Pancreas (tissue), 10 donors: ENCODE measurements at regions not wholly inside any gene's neighbourhood (a gene's known extent, or its start where the extent isn't known, plus 50 kb on each side); places are given as distances from the start of the nearest gene placed in this dataset.
"Not testable (repeated sequence)": the region's sequence is repeated elsewhere in the genome, so short reads cannot be mapped to it uniquely, and the experiment has no call there.

Experiments used
- ATAC-seq, 4 donors: fragments of 200-7000 bp; cut with Tn5 transposase; one replicate each; pipeline versions ENCODE4 v1.8.0 to v1.9.1; 2020; ENCODE audit warnings: mild to moderate bottlenecking in 4 of 4, moderate library complexity in 4 of 4
- DNase-seq, 6 donors: peaks; one replicate each; pipeline ENCODE4 v3.0.0-alpha.2; 2020
- FAIRE-seq: peaks from 2 replicates; lab custom pipeline; 2012; peaks lifted over from hg19 to GRCh38; lab: Jason Lieb, UNC
- H3K27ac ChIP-seq, 4 donors: fragments of 200-600 bp; sonication (generic); 1 replicate in 3 of 4; 2 replicates in 1 of 4; pipeline versions ENCODE4 v1.5.0 to v1.8.0; 2020
- H3K27me3 ChIP-seq, 4 donors: fragments of 200-600 bp; one replicate each; pipeline ENCODE4 v1.8.0; 2021
- H3K36me3 ChIP-seq, 3 donors: fragments of 200-600 bp; sonication (generic) in 1 of 3; one replicate each; pipeline versions ENCODE4 v1.5.0 to v1.8.0; 2020 to 2021
- H3K4me1 ChIP-seq, 3 donors: fragments of 200-600 bp; one replicate each; pipeline ENCODE4 v1.8.0; 2021
- H3K4me3 ChIP-seq, 4 donors: fragments of 200-600 bp; sonication (generic) in 2 of 4; one replicate each; pipeline versions ENCODE4 v1.5.0 to v1.8.0; 2020 to 2021
- H3K9me3 ChIP-seq, 4 donors: fragments of 200-600 bp; one replicate each; pipeline ENCODE4 v1.8.0; 2021
- CTCF ChIP-seq, 4 donors: fragments of 200-600 bp; sonication (generic) in 3 of 4; IDR thresholded peaks; one replicate each; pipeline versions ENCODE4 v1.5.0 to v1.8.0; 2021; ENCODE audit warnings: antibody characterized with exemption in 4 of 4
- WGBS, 2 donors: extraction: QIAGEN DNeasy Blood & Tissue Kit; methylation state at CpG; one replicate each; pipeline ENCODE4 v1.1.7; 2013; 5-methylcytosine and 5-hydroxymethylcytosine counted together
- intact Hi-C, 3 donors: fragments of 100-400 bp; cut with DNase I; formaldehyde crosslinking; loops; one replicate each; pipeline versions ENCODE4 v1.11.1 to v1.14.2; 2022
- donor health status: healthy with polysubstance abuse.
- donor health status: DM: no; HTN: no; CAD: no; lungs with moderate emphysema.
- donor health status: DM: no; HTN: no; CAD: no.
- donor health status: control.
- donor health status: control.
- donor health status: Bipolar disorder and iron deficiency.
- donor health status: DM: yes; HTN: yes; CAD: no.
- donor health status: DM: no; HTN: no; CAD: no.
- donor health status: DM: no; HTN: no; CAD: no.
- donor health status: DM: yes; HTN: yes; CAD: no.

GRCh38 chr5:99747342-99747741, 787.8 kb upstream of the FAM174A start:
- WGBS, 2 donors, result 91 to 98% methylated on average over 4 of the region's 4 CpGs
- H3K4me1 ChIP-seq, result no peaks in the 10 kb centered on the region
- no peak for DNase-seq
- FAIRE-seq, result no peak
- no peak overlapping the region for H3K4me3 ChIP-seq
- H3K27me3 ChIP-seq, result no peaks in the 10 kb centered on the region
- no peak overlapping the region for H3K27ac ChIP-seq
- no peak for ATAC-seq
- no peak for TF ChIP-seq CTCF (IDR thresholded peaks at IDR 0.05)
- intact Hi-C loops, result no loop called here
- H3K9me3 ChIP-seq, result no peaks in the 10 kb centered on the region
- no peaks in the 10 kb centered on the region for H3K36me3 ChIP-seq

GRCh38 chr5:99733146-99733545, 802.0 kb upstream of the FAM174A start:
- intact Hi-C loops, H3K27me3 ChIP-seq, H3K4me3 ChIP-seq, ATAC-seq, H3K4me1 ChIP-seq, H3K27ac ChIP-seq, H3K36me3 ChIP-seq, DNase-seq, H3K9me3 ChIP-seq: not testable (repeated sequence)
- FAIRE-seq, result peak; percentile 87
- 78 to 92% methylated on average over 1 of the region's 1 CpG for WGBS, 2 donors

- H3K36me3 ChIP-seq, H3K4me3 ChIP-seq, H3K27ac ChIP-seq, ATAC-seq, H3K9me3 ChIP-seq, H3K4me1 ChIP-seq, DNase-seq, H3K27me3 ChIP-seq, intact Hi-C loops: not testable (repeated sequence)
- FAIRE-seq, result peak; percentile 66
- WGBS, 2 donors, result 86 to 91% methylated on average over 3 to 4 of the region's 4 CpGs
Observed at GRCh38 chr5:99730653-99731052, 801.8 kb upstream of the CHD1 start.

- no peak for FAIRE-seq
- no peak for ATAC-seq
Observed at GRCh38 chr5:99724732-99725290, 796.0 kb upstream of the CHD1 start.

GRCh38 chr5:99721506-99721905, 792.7 kb upstream of the CHD1 start:
- ATAC-seq, result peak in 2 of 4 donors; percentile 20 to 38
- H3K9me3 ChIP-seq, result no peaks in the 10 kb centered on the region
- TF ChIP-seq CTCF (IDR thresholded peaks at IDR 0.05), result no peak
- intact Hi-C loops, result no loop called here
- no peaks in the 10 kb centered on the region for H3K36me3 ChIP-seq
- H3K4me1 ChIP-seq, result no peaks in the 10 kb centered on the region
- H3K4me3 ChIP-seq, result no peak overlapping the region
- H3K27me3 ChIP-seq, result no peaks in the 10 kb centered on the region
- no peak for FAIRE-seq
- DNase-seq, result no peak
- no peak overlapping the region for H3K27ac ChIP-seq

More at GRCh38 chr5:99724732-99725290, 796.0 kb upstream of the CHD1 start:
- no peak for TF ChIP-seq CTCF (IDR thresholded peaks at IDR 0.05)
- intact Hi-C loops, result no loop called here
- 19 to 20% methylated on average over 2 of the region's 2 CpGs for WGBS, 2 donors
- H3K27ac ChIP-seq, result no peak overlapping the region
- no peaks in the 10 kb centered on the region for H3K4me1 ChIP-seq
- H3K27me3 ChIP-seq, result no peaks in the 10 kb centered on the region
- no peak overlapping the region for H3K4me3 ChIP-seq
- DNase-seq, result no peak
- H3K9me3 ChIP-seq, result no peaks in the 10 kb centered on the region
- H3K36me3 ChIP-seq, result no peaks in the 10 kb centered on the region

- WGBS, 2 donors, result 79 to 83% methylated on average over 3 of the region's 3 CpGs
- no peak for TF ChIP-seq CTCF (IDR thresholded peaks at IDR 0.05)
- DNase-seq (no peak), ATAC-seq (no peak), FAIRE-seq (no peak)
- no peaks in the 10 kb centered on the region for H3K9me3 ChIP-seq
- H3K4me1 ChIP-seq, result no peaks in the 10 kb centered on the region
- no peak overlapping the region for H3K4me3 ChIP-seq
- H3K36me3 ChIP-seq, result no peaks in the 10 kb centered on the region
- intact Hi-C loops, result no loop called here
- H3K27ac ChIP-seq, result no peak overlapping the region
- no peaks in the 10 kb centered on the region for H3K27me3 ChIP-seq
Observed at GRCh38 chr5:99715921-99716320, 787.1 kb upstream of the CHD1 start.
